GM21528 (cell line): ENCODE measurements at regions not wholly inside any gene's neighbourhood (a gene's known extent, or its start where the extent isn't known, plus 50 kb on each side); places are given as distances from the start of the nearest gene placed in this dataset.

Experiments used
- ATAC-seq: cut with Tn5 transposase; IDR thresholded peaks from one replicate; pipeline ENCODE4 v1.9.1; 2021; ENCODE audit warnings: mild to moderate bottlenecking, moderate library complexity; ENCODE audit not compliant: unreplicated experiment, low FRiP score

- ATAC-seq, result no peak
Measured at GRCh38 chr3:194000100-194000499, 135.8 kb upstream of the HES1 start.

GRCh38 chr3:194000712-194001111, 135.2 kb upstream of the HES1 start:
- no peak for ATAC-seq

- ATAC-seq, result no peak
Measured at GRCh38 chr3:194001728-194002459, 134.1 kb upstream of the HES1 start.

- ATAC-seq, result peak; percentile 67
Measured at GRCh38 chr3:194003114-194004057, 132.6 kb upstream of the HES1 start.

- ATAC-seq, result no peak
Measured at GRCh38 chr3:194005930-194006501, 129.9 kb upstream of the HES1 start.

GRCh38 chr3:194007592-194008337, 128.2 kb upstream of the HES1 start:
- no peak for ATAC-seq

GRCh38 chr3:194009019-194009418, 126.9 kb upstream of the HES1 start:
- ATAC-seq, result no peak

- no peak for ATAC-seq
Measured at GRCh38 chr3:194009892-194010533, 125.9 kb upstream of the HES1 start.

GRCh38 chr3:194011807-194012206, 124.1 kb upstream of the HES1 start:
- ATAC-seq, result no peak

GRCh38 chr3:194013928-194014327, 122.0 kb upstream of the HES1 start:
- ATAC-seq, result no peak

GRCh38 chr3:194014756-194015155, 121.2 kb upstream of the HES1 start:
- ATAC-seq, result no peak

- no peak for ATAC-seq
Measured at GRCh38 chr3:194019398-194020165, 116.4 kb upstream of the HES1 start.

GRCh38 chr3:194022052-194022451, 113.9 kb upstream of the HES1 start:
- ATAC-seq, result no peak

- no peak for ATAC-seq
Measured at GRCh38 chr3:194022816-194023215, 113.1 kb upstream of the HES1 start.

GRCh38 chr3:194023501-194024280, 112.3 kb upstream of the HES1 start:
- no peak for ATAC-seq

GRCh38 chr3:194025119-194025518, 110.8 kb upstream of the HES1 start:
- ATAC-seq, result no peak

GRCh38 chr3:194025951-194026350, 110.0 kb upstream of the HES1 start:
- no peak for ATAC-seq

- no peak for ATAC-seq
Measured at GRCh38 chr3:194028434-194029004, 107.4 kb upstream of the HES1 start.
